ENCODE measurements at regions not wholly inside any gene's neighbourhood (a gene's known extent, or its start where the extent isn't known, plus 50 kb on each side); places are given as distances from the start of the nearest gene placed in this dataset.

- TF ChIP-seq, protein P1, sequence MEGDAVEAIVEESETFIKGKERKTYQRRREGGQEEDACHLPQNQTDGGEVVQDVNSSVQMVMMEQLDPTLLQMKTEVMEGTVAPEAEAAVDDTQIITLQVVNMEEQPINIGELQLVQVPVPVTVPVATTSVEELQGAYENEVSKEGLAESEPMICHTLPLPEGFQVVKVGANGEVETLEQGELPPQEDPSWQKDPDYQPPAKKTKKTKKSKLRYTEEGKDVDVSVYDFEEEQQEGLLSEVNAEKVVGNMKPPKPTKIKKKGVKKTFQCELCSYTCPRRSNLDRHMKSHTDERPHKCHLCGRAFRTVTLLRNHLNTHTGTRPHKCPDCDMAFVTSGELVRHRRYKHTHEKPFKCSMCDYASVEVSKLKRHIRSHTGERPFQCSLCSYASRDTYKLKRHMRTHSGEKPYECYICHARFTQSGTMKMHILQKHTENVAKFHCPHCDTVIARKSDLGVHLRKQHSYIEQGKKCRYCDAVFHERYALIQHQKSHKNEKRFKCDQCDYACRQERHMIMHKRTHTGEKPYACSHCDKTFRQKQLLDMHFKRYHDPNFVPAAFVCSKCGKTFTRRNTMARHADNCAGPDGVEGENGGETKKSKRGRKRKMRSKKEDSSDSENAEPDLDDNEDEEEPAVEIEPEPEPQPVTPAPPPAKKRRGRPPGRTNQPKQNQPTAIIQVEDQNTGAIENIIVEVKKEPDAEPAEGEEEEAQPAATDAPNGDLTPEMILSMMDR (conservative IDR thresholded peaks at IDR 0.05 in 1 of 2, IDR thresholded peaks at IDR 0.05 in 1 of 2; ENCODE audit: low read depth in 1 of 2, low read length in 2 of 2) = no peak
- no peak for TF ChIP-seq EZH2 (IDR thresholded peaks at IDR 0.05; ENCODE audit: low read length, missing control alignments)
Observed at GRCh38 chr4:189069772-189070171, 870.9 kb upstream of the FRG1 start.

All from fibroblast of lung (primary cell).